Stomach (tissue), 8 donors: ENCODE measurements at regions not wholly inside any gene's neighbourhood (a gene's known extent, or its start where the extent isn't known, plus 50 kb on each side); places are given as distances from the start of the nearest gene placed in this dataset.
"Not testable (repeated sequence)": the region's sequence is repeated elsewhere in the genome, so short reads cannot be mapped to it uniquely, and the experiment has no call there.

ENCODE experiments used
- DNase-seq, 2 donors: peaks; one replicate each; pipeline versions ENCODE4 v3.0.0 to v3.0.0-alpha.2; 2013 to 2019
- H3K27ac ChIP-seq, 5 donors: fragments of 200-600 bp in 4 of 5; sonication (generic) in 4 of 5; one replicate each; pipeline ENCODE4 v1.5.1; 2013 to 2019; ENCODE audit warnings: mild to moderate bottlenecking in 1 of 5, moderate library complexity in 1 of 5
- H3K27me3 ChIP-seq, 3 donors: fragments of 200-600 bp; sonication (generic); one replicate each; pipeline ENCODE4 v1.5.1; 2017 to 2019; ENCODE audit warnings: mixed run types in 1 of 3
- H3K36me3 ChIP-seq, 4 donors: fragments of 200-600 bp; sonication (generic); 1 replicate in 3 of 4; 2 replicates in 1 of 4; pipeline ENCODE4 v1.5.1; 2016 to 2019
- H3K4me1 ChIP-seq, 4 donors: fragments of 200-600 bp; sonication (generic); one replicate each; pipeline ENCODE4 v1.5.1; 2016 to 2019
- H3K4me3 ChIP-seq, 4 donors: fragments of 200-600 bp; sonication (generic) in 3 of 4; one replicate each; pipeline ENCODE4 v1.5.1; 2016 to 2019; ENCODE audit warnings: mild to moderate bottlenecking in 1 of 4
- H3K9me3 ChIP-seq, 4 donors: fragments of 200-600 bp; sonication (generic); one replicate each; pipeline ENCODE4 v1.5.1; 2016 to 2019
- EP300 ChIP-seq: sonication (generic); formaldehyde crosslinking; IDR thresholded peaks from one replicate; pipeline ENCODE4 v1.6.1; 2017; ENCODE audit warnings: antibody characterized with exemption
- POLR2A ChIP-seq, 4 donors: fragments of 450-650 bp; IDR thresholded peaks; one replicate each; pipeline ENCODE4 v1.6.1; 2016; ENCODE audit warnings: antibody characterized with exemption in 4 of 4, control low read depth in 2 of 4, mild to moderate bottlenecking in 1 of 4, moderate library complexity in 1 of 4
- POLR2AphosphoS5 ChIP-seq, 3 donors: sonication (generic); formaldehyde crosslinking; IDR thresholded peaks; one replicate each; pipeline ENCODE4 v1.6.1; 2016; ENCODE audit warnings: antibody characterized with exemption in 3 of 3
- WGBS, 5 donors: extraction: QIAGEN DNeasy Blood & Tissue Kit in 3 of 5; methylation state at CpG; one replicate each; pipeline versions ENCODE4 v1.1.5 to v1.1.7; 2013 to 2018; 5-methylcytosine and 5-hydroxymethylcytosine counted together
- intact Hi-C: fragments of 100-400 bp; cut with DNase I; formaldehyde crosslinking; loops from one replicate; pipeline ENCODE4 v1.15.1; 2023; ENCODE audit warnings: low total_unique reads
- TF ChIP-seq, protein P1 (sequence below), 7 experiments: fragments of 450-650 bp in 4 of 7; fragments of 200-600 bp in 3 of 7; sonication (generic) in 3 of 7; IDR thresholded peaks; one replicate each; pipeline ENCODE4 v1.5.1; 2016 to 2019; ENCODE audit warnings: antibody characterized with exemption in 7 of 7, control low read depth in 2 of 7, mild to moderate bottlenecking in 1 of 7
- donor health status: healthy with polysubstance abuse.
- donor health status: Bipolar disorder and iron deficiency.
- donor health status: healthy.

GRCh38 chrX:817759-818300, 187.2 kb downstream of the SHOX start:
- TF ChIP-seq EP300 (no peak), POLR2AphosphoS5 (IDR thresholded peaks at IDR 0.05) (no peak), POLR2A (IDR thresholded peaks at IDR 0.05) (no peak)
- TF ChIP-seq, protein P1, sequence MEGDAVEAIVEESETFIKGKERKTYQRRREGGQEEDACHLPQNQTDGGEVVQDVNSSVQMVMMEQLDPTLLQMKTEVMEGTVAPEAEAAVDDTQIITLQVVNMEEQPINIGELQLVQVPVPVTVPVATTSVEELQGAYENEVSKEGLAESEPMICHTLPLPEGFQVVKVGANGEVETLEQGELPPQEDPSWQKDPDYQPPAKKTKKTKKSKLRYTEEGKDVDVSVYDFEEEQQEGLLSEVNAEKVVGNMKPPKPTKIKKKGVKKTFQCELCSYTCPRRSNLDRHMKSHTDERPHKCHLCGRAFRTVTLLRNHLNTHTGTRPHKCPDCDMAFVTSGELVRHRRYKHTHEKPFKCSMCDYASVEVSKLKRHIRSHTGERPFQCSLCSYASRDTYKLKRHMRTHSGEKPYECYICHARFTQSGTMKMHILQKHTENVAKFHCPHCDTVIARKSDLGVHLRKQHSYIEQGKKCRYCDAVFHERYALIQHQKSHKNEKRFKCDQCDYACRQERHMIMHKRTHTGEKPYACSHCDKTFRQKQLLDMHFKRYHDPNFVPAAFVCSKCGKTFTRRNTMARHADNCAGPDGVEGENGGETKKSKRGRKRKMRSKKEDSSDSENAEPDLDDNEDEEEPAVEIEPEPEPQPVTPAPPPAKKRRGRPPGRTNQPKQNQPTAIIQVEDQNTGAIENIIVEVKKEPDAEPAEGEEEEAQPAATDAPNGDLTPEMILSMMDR (IDR thresholded peaks at IDR 0.05), result no peak
- H3K36me3 ChIP-seq, result no peaks in the 10 kb centered on the region
- 94 to 96% (median 94%) methylated on average over 9 of the region's 9 CpGs for WGBS, 5 donors
- H3K4me1 ChIP-seq, result no peaks in the 10 kb centered on the region
- no peak overlapping the region for H3K4me3 ChIP-seq
- no peaks in the 10 kb centered on the region for H3K27me3 ChIP-seq
- DNase-seq, result no peak
- intact Hi-C loops, result no loop called here
- H3K9me3 ChIP-seq, result peaks cover 0 to 58% (median 37%) of the 10 kb centered on the region in 4 donors
- H3K27ac ChIP-seq, result no peak overlapping the region

DNA sequence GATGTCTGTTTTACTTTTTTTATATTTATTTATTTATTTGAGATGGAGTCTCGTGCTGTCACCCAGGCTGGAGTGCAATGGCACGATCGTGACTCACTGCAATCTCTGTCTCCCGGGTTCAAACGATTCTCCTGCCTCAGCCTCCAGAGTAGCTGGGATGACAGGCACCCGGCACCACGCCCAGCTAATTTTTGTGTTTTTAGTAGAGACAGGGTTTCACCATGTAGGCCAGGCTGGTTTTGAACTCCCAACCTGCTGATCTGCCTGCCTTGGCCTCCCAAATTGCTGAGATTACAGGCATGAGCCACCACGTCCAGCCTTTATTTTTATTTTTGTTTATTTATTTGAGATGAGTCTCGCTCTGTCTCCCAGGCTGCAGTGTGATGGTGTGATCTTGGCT, 186.6 kb downstream of the SHOX start:
- H3K27me3 ChIP-seq, H3K36me3 ChIP-seq, intact Hi-C loops, DNase-seq, H3K4me3 ChIP-seq, H3K27ac ChIP-seq, H3K4me1 ChIP-seq: not testable (repeated sequence)
- WGBS, 5 donors, result 85 to 94% (median 91%) methylated on average over 9 of the region's 9 CpGs
- H3K9me3 ChIP-seq, result peaks cover 0 to 57% (median 37%) of the 10 kb centered on the region in 4 donors

DNA sequence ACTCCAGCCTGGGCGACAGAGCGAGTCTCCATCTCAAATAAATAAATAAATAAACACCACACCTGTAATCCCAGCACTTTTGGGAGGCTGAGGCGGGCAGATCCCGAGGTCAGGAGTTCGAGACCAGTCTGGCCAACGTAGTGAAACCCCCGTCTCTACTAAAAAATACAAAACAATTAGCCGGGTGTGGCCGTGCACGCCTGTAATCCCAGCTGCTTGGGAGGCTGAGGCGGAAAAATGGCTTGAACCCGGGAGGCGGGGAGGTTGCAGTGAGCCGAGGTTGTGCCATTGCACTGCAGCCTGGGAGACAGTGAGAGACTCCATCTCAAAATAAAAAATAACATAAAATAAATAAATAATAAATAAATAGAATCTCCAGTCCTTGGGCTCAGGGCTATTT, 185.8 kb downstream of the SHOX start:
- intact Hi-C loops, result no loop called here
- no peak for DNase-seq
- 91 to 98% (median 95%) methylated on average over 14 of the region's 14 CpGs for WGBS, 5 donors
- no peaks in the 10 kb centered on the region for H3K36me3 ChIP-seq
- H3K9me3 ChIP-seq, result peaks cover 0 to 52% (median 35%) of the 10 kb centered on the region in 4 donors
- no peaks in the 10 kb centered on the region for H3K27me3 ChIP-seq
- TF ChIP-seq POLR2AphosphoS5 (IDR thresholded peaks at IDR 0.05) (no peak), POLR2A (IDR thresholded peaks at IDR 0.05) (no peak), EP300 (no peak)
- TF ChIP-seq, protein P1 (IDR thresholded peaks at IDR 0.05), result no peak
- no peak overlapping the region for H3K27ac ChIP-seq
- H3K4me1 ChIP-seq, result no peaks in the 10 kb centered on the region
- H3K4me3 ChIP-seq, result no peak overlapping the region

DNA sequence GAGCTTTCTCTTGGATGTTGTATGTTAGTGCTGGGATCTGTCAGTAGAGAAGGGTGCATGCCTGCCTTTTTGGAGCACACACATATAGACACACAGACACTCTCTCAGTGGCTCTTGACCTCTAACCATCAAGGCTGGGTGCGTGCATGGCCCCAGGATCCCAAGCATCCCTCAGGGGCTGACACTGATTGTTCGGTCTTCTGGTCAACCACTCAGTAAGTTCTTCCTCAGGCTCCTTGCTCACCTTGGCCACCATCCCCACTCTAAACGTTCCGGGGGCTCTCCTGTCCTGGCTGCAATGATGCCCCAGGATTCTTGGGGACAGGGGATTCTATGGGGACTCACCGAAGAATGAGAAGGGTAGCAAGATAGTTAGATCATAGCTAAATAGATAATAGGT, 179.6 kb downstream of the SHOX start:
- TF ChIP-seq POLR2A (IDR thresholded peaks at IDR 0.05) (no peak), EP300 (no peak), POLR2AphosphoS5 (IDR thresholded peaks at IDR 0.05) (no peak)
- TF ChIP-seq, protein P1 (IDR thresholded peaks at IDR 0.05), result no peak
- Histone ChIP-seq H3K9me3 (peaks cover 0 to 44% (median 10%) of the 10 kb centered on the region in 4 donors), H3K4me1 (no peaks in the 10 kb centered on the region), H3K27ac (no peak overlapping the region), H3K27me3 (peaks cover 0 to 5% (median 0%) of the 10 kb centered on the region in 3 donors), H3K4me3 (no peak overlapping the region), H3K36me3 (no peaks in the 10 kb centered on the region)
- no peak for DNase-seq
- intact Hi-C loops, result no loop called here
- WGBS, 5 donors, result 87 to 93% (median 88%) methylated on average over 5 of the region's 5 CpGs

- WGBS, 5 donors, result 89 to 97% (median 89%) methylated on average over 11 of the region's 11 CpGs
- Histone ChIP-seq H3K27ac (no peak overlapping the region), H3K4me1 (no peaks in the 10 kb centered on the region), H3K4me3 (no peak overlapping the region), H3K27me3 (peaks cover 0 to 5% (median 0%) of the 10 kb centered on the region in 3 donors), H3K9me3 (peaks cover 0 to 49% (median 8%) of the 10 kb centered on the region in 4 donors), H3K36me3 (no peaks in the 10 kb centered on the region)
- no peak for TF ChIP-seq POLR2AphosphoS5 (IDR thresholded peaks at IDR 0.05)
- TF ChIP-seq, protein P1 (IDR thresholded peaks at IDR 0.05), result no peak
- TF ChIP-seq EP300, result no peak
- intact Hi-C loops, result no loop called here
- DNase-seq, result no peak
Observed at GRCh38 chrX:809081-809480, 178.5 kb downstream of the SHOX start.
